Smooth muscle cell (in vitro differentiated cells): ENCODE measurements at regions not wholly inside any gene's neighbourhood (a gene's known extent, or its start where the extent isn't known, plus 50 kb on each side); places are given as distances from the start of the nearest gene placed in this dataset.

Experiments used
- DNase-seq: peaks from one replicate; lab custom pipeline; 2025; ENCODE audit not compliant: unreplicated experiment; lab: John Stamatoyannopoulos, UW
- H2AFZ ChIP-seq: fragments of 200-600 bp; sonication (generic); 2 replicates; pipeline ENCODE4 v1.6.0; 2016; ENCODE audit warnings: antibody characterized with exemption, low read depth, mild to moderate bottlenecking
- H3F3A ChIP-seq: fragments of 200-600 bp; sonication (generic); 2 replicates; pipeline ENCODE4 v1.6.0; 2017; ENCODE audit warnings: antibody characterized with exemption, low read depth
- H3K27ac ChIP-seq: fragments of 200-600 bp; sonication (generic); 2 replicates; pipeline ENCODE4 v1.5.1; 2016; ENCODE audit warnings: low read depth, mild to moderate bottlenecking
- H3K27me3 ChIP-seq: fragments of 200-600 bp; sonication (generic); 2 replicates; pipeline ENCODE4 v1.6.1; 2016; ENCODE audit warnings: low read depth, mild to moderate bottlenecking
- H3K36me3 ChIP-seq: fragments of 200-600 bp; sonication (generic); 2 replicates; pipeline ENCODE4 v1.5.1; 2016; ENCODE audit warnings: low read depth
- H3K4me1 ChIP-seq: fragments of 200-600 bp; sonication (generic); 2 replicates; pipeline ENCODE4 v1.5.1; 2016; ENCODE audit warnings: low read depth
- H3K4me2 ChIP-seq: fragments of 200-600 bp; sonication (generic); 2 replicates; pipeline ENCODE4 v1.6.0; 2016; ENCODE audit warnings: mild to moderate bottlenecking
- H3K4me3 ChIP-seq: fragments of 200-600 bp; sonication (generic); 2 replicates; pipeline ENCODE4 v1.5.1; 2016; ENCODE audit warnings: mild to moderate bottlenecking
- H3K79me2 ChIP-seq: fragments of 200-600 bp; sonication (generic); 2 replicates; pipeline ENCODE4 v1.6.0; 2016; ENCODE audit warnings: low read depth, mild to moderate bottlenecking
- H3K9ac ChIP-seq: fragments of 200-600 bp; sonication (generic); 2 replicates; pipeline ENCODE4 v1.6.0; 2016; ENCODE audit warnings: low read depth
- H3K9me3 ChIP-seq: fragments of 200-600 bp; sonication (generic); replicated peaks from 2 replicates; pipeline ENCODE4 v1.5.1; 2016; ENCODE audit warnings: low read depth
- H4K20me1 ChIP-seq: fragments of 200-600 bp; sonication (generic); 2 replicates; pipeline ENCODE4 v1.6.0; 2016; ENCODE audit warnings: low read depth
- CTCF ChIP-seq: fragments of 200-600 bp; sonication (generic); IDR thresholded peaks from 2 replicates; pipeline ENCODE4 v1.5.1; 2017; ENCODE audit warnings: borderline replicate concordance, mild to moderate bottlenecking, antibody characterized with exemption; ENCODE audit not compliant: insufficient read depth, poor library complexity, severe bottlenecking
- WGBS: methylation state at CpG from one replicate; pipeline ENCODE4 v1.1.7; 2016; ENCODE audit warnings: low lambda C conversion rate; 5-methylcytosine and 5-hydroxymethylcytosine counted together

DNA sequence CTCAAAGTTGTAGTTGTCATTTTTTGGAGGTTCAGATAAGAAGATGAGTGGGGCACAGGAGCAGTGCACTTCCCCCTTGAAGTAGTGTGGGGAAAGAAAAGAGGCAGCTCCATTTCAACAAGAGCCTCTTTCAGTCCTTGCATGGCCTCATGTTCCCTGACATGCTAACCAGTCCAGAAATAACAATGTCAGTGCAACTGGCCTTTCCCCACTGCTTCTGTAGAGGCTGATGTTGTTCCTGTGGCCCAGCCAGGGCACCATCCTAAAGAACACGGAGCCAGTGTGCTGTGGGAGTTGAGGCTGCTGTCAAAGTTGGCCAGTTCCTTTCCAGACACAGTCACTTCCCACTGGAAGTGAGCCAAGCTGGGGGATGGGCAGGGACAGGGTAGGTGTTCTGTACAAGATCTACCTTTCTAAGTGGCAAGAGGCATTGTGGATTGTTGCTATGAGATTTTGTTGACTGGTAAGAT lies 77.7 kb upstream of the SLC38A2 start:
- TF ChIP-seq CTCF, result no peak
- Histone ChIP-seq H3F3A (no peaks in the 10 kb centered on the region), H3K4me1 (no peaks in the 10 kb centered on the region), H2AFZ (no peak overlapping the region), H3K27ac (no peak overlapping the region), H3K9ac (no peak overlapping the region), H4K20me1 (no peaks in the 10 kb centered on the region), H3K36me3 (no peaks in the 10 kb centered on the region), H3K4me2 (no peak overlapping the region), H3K9me3 (no peaks in the 10 kb centered on the region), H3K79me2 (no peaks in the 10 kb centered on the region), H3K4me3 (no peak overlapping the region), H3K27me3 (no peaks in the 10 kb centered on the region)
- DNase-seq, result no peak
- WGBS, result 35% methylated on average over 1 of the region's 1 CpG

GRCh38 chr12:46449856-46450255 lies 77.3 kb upstream of the SLC38A2 start:
- 100% methylated on average over 2 of the region's 2 CpGs for WGBS
- Histone ChIP-seq H3K4me1 (no peaks in the 10 kb centered on the region), H3K27ac (no peak overlapping the region), H4K20me1 (no peaks in the 10 kb centered on the region), H3K9me3 (no peaks in the 10 kb centered on the region), H2AFZ (no peak overlapping the region), H3K27me3 (no peaks in the 10 kb centered on the region), H3K9ac (no peak overlapping the region), H3K79me2 (no peaks in the 10 kb centered on the region), H3F3A (no peaks in the 10 kb centered on the region), H3K4me2 (no peak overlapping the region), H3K36me3 (no peaks in the 10 kb centered on the region), H3K4me3 (no peak overlapping the region)
- TF ChIP-seq CTCF, result no peak
- no peak for DNase-seq

- no peak overlapping the region for H2AFZ ChIP-seq
- H3K9ac ChIP-seq, result no peak overlapping the region
- no peak for TF ChIP-seq CTCF
- H3F3A ChIP-seq, result no peaks in the 10 kb centered on the region
- H3K27ac ChIP-seq, result no peak overlapping the region
- H3K36me3 ChIP-seq, result no peaks in the 10 kb centered on the region
- H3K4me2 ChIP-seq, result no peak overlapping the region
- H3K4me3 ChIP-seq, result no peak overlapping the region
- no peak for DNase-seq
- H4K20me1 ChIP-seq, result no peaks in the 10 kb centered on the region
- H3K27me3 ChIP-seq, result no peaks in the 10 kb centered on the region
- no peaks in the 10 kb centered on the region for H3K79me2 ChIP-seq
- no peaks in the 10 kb centered on the region for H3K4me1 ChIP-seq
- H3K9me3 ChIP-seq, result no peaks in the 10 kb centered on the region
- WGBS, result 93% methylated on average over 4 of the region's 4 CpGs
Observed at GRCh38 chr12:46449316-46449715, 76.7 kb upstream of the SLC38A2 start.

- 65% methylated on average over 2 of the region's 2 CpGs for WGBS
- Histone ChIP-seq H3K4me1 (peaks cover 8% of the 10 kb centered on the region), H3K9ac (no peak overlapping the region), H3K79me2 (no peaks in the 10 kb centered on the region), H3K9me3 (no peaks in the 10 kb centered on the region), H3K36me3 (no peaks in the 10 kb centered on the region), H2AFZ (no peak overlapping the region), H4K20me1 (no peaks in the 10 kb centered on the region), H3K27me3 (no peaks in the 10 kb centered on the region), H3K4me3 (no peak overlapping the region), H3K27ac (no peak overlapping the region), H3K4me2 (no peak overlapping the region), H3F3A (no peaks in the 10 kb centered on the region)
- no peak for DNase-seq
- TF ChIP-seq CTCF, result no peak
Observed at GRCh38 chr12:46446645-46447044, 74.1 kb upstream of the SLC38A2 start.
